ENCODE measurements at regions not wholly inside any gene's neighbourhood (a gene's known extent, or its start where the extent isn't known, plus 50 kb on each side); places are given as distances from the start of the nearest gene placed in this dataset.
A peak's percentile ranks its signal among the peaks of the same experiment; 100 is the strongest.
"Not testable (repeated sequence)": the region's sequence is repeated elsewhere in the genome, so short reads cannot be mapped to it uniquely, and the experiment has no call there.

DNA sequence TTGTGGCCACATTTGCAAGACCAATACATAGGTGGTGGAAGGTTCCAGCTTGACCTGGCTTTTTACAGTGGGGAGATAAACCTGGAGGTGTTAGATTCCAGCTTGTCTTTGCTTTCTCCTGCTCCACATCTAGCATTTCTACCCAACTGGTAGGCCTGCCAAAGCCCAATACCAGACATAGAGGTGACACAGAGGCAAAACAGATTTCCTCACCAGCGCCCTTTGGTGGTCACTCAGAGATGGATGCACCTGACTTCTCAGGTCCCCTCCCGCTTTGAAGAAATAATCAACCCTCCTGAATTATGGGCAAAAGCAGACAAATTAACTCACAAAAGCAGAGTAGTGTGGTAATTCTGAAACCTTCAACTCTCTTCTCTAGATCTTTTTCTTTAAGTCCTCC is 1356.2 kb downstream of the FAM181B start:
- DNase-seq: no peak

DNA sequence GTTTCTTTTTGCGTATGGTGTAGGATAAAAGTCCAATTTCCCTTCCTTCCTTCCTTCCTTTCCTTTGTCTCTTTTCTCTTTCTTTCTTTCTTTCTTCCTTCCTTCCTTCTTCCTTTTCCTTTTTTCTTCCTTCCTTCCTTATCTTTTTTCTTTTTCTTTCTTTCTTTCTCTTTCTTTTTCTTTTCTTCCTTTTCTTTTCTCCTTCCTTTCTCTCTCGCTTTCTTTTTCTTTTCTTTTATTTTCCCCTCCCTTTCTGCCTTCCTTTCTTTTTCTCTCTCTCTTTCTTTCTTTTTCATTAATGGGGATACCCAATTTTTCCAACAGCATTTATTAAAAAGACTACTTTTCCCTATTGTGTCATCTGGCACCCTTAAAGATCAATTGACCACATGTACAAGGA is 1359.7 kb downstream of the FAM181B start:
- DNase-seq: no peak

DNA sequence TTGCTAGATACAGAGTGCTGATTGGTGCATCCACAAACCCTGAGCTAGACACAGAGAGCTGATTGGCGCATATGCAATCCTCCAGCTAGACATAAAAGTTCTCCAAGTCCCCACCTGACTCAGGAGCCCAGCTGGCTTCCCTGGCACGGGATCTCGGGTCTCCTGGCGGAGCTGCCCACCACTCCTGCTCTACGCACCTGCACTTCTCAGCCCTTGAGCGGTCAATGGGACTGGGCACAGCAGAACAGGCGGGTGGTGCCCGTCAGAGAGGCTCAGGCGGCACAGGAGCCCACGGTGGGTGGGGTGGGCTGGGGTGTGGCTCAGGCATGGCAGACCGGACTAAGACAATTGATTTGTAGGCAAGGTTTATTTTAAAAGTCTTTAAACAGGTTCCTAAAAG is 1365.5 kb downstream of the FAM181B start:
- no peak for DNase-seq

DNA sequence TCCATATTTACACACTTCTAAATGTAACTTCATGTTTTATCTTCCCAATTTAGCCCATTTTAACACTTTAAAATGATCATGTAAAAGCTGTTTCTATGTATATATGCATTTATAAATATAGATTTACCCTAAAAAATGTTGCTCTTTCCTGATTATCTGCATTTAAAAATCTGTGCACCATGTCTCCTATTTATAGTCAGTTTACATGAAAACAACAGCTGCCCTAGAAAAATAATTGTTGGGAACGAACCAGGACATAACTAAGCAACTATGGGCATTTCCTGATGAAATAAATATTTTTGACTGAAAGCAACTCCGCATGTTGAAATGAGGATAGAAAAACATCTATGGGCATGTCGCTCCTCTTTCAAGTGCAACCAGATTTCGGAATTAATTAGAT is 1368.2 kb downstream of the FAM181B start:
- DNase-seq: no peak

DNA sequence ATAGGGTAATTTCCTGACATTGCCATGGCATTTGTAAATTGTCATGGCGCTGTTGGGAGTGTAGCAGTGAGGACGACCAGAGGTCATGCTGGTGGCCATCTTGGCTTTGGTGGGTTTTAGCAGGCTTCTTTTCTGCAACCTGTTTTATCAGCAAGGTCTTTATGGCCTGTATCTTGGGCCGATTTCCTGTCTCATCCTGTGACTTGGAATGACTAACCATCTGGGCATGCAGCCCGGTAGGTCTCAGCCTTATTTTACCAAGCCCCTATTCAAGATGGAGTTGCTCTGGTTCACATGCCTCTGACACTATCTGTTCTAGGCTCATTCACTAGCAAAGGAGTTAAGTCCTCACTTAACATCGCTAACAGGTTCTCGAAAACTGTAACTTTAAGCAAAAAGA is 1374.2 kb downstream of the FAM181B start:
- no peak for DNase-seq

DNA sequence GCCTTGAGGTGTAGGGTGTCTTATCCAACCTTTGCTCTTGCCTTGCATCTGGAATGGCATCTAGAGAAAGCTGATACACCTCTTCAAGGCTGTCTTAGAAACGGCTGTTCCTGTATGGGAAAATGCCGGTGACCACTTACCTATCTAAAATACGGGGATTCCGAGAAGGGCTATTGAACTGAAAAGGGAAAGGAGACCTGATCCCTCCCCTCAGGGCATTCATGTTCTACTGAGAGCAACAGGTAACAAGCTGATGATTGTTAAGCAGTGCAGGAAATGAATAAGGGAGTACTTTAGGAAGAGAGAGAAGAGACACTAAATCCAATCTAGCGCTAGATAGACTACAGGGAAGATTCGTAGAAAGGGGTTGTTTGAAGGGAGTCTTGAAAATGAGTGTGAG is 1388.1 kb downstream of the FAM181B start:
- DNase-seq: no peak

DNA sequence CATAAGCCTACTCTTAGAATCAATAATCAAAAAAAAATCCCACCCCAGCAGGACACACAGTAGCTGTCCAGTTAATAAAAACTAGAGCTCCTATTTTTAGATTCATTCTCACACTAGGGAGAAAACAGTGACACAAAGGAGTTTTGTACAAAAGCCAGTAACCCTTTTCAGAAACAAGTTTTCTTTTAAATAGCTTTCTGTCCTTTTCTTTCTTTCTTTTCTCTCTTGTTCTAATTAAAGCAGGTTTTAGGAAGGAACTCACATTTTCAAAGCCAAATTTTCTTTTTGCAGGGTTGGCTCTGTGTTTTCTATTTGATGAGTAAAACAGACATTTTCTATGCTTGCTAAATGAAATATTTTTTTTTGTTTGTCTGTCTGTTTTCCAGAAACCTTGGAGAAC is 1390.7 kb downstream of the FAM181B start:
- no peak for DNase-seq

DNA sequence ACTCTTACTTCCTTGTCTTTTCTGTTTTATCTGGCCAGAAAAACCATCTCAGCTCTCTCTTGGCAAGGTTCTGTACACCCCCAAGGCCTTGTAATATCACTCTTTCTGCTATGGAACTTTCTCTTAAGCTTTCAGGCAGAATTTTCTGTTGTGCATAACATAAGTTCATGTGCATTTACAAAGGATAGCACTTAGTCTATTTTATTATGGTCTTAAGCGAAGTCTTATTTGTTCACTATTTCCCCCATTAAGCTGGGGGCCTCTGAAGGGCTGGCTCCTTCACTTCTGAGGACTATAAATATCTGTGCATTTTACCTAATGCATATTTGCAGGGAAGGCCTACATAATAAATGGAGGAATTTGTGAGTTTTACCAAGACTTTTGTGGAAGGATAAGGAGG is 1393.4 kb downstream of the FAM181B start:
- DNase-seq: no peak

DNA sequence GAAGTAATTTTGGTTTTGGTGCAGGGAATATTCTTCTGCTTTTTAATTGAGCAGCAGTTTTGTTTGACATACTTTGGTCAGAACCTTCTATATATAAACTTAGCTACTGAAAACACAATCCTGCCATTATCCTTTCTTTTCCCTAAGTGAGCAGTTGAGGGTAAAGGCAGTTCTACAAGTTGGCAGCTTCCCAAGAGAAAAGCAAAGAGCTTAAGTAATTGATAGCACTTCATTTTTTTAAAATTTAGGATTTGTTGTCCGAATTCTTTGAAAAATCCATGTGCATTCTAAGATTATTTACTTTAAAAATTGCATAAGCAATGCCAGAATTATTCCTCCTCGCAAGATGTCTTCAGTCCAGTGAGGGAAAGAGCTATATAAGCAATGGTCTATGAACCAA is 1394.1 kb downstream of the FAM181B start:
- no peak for DNase-seq

DNA sequence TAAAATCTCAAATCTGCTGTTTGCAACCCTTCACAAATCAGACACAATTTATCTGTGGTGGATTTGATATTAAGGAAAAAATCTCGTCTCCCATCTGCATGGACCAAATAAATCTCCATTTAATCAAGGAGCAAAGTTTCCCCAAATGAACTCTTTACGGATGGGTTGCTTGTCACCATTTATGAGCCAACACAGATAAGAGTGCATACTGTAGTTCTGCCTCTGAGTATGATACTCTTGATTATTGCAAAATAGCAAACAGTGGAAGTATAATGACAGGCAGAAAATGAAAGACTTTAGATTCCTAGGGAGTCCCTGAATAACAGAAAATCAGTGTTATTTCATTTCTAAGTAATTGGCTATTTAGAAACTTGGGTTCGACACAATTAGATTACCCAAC is 1395.9 kb downstream of the FAM181B start:
- DNase-seq: no peak

DNA sequence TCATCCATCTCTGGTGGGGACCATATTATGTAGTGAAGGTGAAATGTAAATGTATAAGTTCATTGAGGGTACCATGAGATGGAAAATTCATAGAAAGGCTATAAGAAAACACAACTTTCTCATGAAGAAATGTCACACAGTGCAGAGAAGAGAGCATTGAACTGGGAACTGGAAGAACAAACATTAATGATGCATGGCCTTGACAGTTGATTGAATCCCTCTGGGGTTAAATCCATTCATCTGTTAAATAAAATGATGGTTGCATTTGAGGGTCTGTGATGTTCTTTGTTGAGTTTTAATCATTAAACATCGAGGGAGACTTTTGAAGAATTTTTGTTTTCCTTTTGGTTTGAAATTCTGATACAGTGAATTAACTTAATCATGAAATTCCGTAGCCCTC is 1401.4 kb downstream of the FAM181B start:
- DNase-seq: no peak

DNA sequence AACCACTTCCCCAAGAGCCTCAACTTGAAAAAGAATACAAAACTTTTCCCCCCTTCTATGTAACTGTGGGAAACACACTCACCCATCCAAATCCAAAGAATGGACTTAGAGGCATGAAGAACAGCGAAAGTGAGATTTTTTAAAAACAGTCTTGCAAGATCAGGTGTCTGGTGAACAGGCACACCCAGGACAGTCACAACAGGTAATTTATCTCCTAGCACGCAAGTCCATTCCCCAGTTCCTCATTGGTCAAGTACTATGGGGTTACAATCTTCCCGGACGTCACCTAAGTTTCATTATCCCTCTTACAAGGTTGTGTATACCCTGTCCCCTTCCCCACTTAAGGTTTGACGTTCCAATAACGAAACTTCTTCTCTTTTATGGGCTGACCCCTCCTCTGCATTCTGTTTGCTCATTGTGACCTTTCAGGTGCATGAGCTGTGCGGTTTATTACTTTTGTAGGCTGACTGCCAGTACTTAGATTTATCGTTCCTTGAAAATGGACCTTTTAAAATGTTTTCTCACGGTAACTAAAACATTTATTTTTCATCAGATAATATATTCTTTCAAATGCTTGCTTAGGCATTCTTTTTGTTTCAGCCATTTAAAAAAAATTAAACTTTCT is 1401.9 kb downstream of the FAM181B start:
- DNase-seq: no peak

DNA sequence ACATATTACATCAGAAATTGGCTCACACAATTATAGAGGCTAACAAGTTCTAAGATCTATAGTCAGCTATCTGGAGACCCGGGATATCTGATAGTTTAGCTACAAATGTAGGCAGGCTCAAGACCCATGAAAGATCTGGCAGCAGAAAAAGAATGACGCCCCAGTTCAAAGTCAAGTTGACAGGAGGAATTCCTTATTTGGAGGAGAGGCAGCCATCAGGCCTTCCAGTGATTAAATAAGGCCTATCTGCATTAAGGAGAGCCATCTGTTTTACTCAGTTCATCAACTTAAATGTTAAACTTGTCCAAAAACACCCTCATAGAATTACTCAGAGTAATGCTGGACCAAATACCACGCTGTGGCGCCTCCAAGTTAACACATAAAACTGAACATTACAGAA is 1402.6 kb downstream of the FAM181B start:
- DNase-seq: no peak

DNA sequence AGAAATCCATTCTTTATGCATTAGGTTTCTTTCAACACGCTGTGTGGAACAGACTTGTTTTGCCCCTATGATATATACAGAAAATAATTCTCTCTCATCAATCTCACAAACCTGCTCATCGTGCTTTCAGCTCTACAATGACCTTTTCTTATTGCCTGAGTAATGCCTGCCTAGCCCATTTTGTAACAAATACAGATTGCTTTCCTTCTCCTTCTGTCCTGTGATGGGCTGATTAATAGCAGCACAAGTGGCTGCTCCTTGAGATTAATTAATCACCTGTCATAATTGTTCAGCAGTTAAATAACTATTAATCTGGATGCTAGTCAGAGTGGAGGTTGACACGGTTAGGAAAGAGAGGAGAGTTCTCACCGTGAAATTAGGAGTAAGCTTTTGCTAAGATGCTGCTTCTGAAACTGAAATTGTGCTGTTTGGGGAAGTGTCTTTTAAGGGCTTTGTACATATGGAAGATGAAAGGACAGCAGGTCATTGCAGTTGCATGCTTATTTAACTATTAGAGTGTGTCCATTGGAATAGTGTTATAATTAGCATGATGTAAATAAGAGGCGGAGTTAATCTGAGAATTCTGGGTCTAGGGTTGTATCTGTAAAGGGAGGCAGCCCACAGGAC is 1430.5 kb downstream of the FAM181B start:
- no peak for DNase-seq

DNA sequence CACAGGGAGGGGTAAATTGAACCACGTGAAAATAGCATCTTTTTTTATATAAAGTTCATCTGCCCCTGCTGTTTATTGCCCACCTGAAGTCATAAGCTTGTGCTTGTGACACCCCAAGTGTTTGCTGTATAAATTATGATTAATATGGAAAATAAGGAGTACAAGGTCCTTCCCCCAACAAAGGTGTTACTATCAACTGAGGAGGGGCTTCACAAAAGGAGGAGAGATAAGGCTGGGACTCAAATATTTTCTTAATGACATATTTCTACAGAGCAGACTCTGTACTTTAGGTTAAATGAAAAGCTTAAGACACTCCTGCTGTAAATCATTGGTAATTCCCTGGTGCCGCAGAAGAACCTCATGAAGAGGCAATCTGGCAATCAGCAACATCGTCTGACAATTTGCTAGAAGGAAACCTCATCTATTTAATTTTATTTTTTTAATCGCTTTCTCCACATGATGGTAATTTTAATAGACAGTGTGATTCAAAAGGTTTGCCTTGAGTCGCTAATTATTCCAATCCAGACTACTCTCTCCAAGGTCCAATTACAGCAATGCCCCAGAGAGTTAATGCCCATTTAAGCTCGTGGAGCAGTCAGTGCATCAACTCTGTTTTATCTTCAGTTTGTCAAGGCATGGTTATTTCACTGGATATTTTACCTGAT is 1432.4 kb downstream of the FAM181B start:
- no peak for DNase-seq

DNA sequence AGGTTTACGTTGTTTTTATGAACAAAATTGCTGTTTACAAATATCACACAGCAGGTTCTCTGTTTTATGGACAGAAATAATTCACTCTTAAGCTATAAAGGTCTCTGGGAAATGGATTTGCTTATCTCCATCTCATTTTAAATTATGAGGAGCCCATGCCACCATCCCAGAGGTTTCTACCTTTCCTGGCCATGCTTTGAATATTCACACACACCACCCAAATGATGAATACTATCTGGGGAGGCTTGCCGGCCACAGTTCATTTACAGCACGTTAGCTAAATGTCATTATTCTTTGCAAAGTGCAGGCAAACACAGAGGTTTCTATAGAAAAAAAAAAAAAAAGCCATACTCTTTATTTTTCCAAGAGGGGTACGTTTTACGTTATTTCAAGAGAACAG is 1446.7 kb downstream of the FAM181B start:
- DNase-seq: peak; percentile 97 to 100

DNA sequence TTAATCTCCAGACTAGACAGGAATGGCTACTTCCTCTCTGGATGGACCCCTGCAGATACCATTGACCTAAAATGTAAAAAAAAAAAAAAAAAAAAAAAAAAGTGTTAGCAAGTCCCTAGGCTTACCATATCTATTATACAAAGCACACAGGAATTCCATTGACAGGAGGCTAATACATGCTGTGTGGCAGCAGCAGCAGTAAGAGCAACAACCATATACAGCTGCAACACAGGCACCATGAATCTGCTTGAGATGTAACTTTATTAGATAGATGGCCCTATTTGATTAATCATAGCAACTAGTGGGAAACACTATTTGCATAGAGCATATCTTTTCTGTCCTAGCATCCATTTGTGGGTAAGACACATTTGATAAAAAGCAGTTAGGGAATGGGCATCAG is 1447.1 kb downstream of the FAM181B start:
- DNase-seq: peak; percentile 97 to 100

DNA sequence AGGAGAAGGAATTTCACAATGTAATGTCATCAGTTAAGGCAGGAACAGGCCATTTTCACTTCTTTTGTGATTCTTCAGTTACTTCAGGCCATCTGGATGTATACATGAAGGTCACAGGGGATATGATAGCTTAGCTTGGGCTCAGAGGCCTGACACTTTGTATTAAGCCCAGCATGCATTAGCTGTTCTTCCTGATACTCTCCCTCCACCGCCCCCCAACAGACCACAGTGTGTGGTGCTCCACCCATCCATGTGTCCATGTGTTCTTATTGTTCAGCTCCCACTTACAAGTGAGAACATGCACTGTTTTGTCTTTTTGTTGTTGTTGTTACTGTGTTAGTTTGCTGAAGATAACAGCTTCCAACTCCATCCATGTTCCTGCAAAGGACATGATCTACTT is 1453.4 kb downstream of the FAM181B start:
- not testable (repeated sequence) for DNase-seq

DNA sequence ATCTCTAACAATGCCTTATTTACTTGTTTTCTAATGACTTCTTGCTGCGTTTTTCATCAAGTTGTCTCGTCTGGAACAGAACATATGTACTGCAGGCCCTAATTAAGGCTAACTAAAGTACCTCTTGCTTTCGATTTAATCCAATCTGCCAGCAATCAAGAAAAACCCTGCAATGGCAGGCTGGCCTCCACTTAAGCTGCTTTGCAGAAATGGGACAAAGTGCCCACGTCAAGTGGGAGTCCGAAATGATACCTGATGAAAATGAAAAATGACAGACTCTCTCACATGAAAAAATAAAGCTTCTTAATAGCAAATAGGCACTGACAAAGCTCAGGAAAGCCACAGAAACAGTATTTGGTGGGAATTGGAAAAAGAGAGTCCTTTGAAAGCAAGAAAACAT is 1454.7 kb downstream of the FAM181B start:
- no peak for DNase-seq

DNA sequence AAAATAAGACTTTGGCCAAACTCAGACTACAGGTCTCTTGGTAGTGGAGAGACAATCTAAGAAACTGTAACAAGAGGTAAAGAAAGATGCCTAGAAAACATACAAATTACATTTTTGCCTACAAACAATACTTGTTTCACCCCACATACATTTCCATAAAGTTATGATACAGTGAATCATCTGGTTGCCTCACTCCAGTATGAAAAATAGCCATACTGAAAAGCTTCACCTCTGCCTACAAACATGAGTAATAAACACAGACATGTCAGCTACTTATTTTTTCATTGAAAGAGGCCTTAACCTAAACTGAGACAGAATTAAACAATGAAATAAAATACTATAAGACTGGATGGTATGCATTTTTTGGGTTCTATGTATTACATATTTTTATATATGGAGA is 1463.0 kb downstream of the FAM181B start:
- DNase-seq: no peak

DNA sequence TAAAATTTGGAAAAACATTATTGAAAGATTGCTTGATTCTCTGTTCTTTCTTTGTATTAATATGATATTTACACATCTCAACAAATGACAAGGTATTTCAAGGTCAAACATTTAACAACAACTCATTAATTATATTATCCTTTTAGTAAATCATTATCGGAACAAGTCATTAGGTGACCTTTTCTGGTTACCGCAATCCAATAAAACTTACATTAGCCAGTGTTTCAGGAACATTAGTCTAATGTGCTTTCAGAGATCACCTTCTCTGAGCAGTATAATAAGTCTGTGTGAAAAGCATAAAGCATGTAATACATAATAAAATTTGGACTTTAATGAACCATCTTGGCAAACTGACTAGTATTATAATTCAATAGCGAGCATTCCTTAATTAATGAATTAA is 1466.4 kb downstream of the FAM181B start:
- DNase-seq: no peak

DNA sequence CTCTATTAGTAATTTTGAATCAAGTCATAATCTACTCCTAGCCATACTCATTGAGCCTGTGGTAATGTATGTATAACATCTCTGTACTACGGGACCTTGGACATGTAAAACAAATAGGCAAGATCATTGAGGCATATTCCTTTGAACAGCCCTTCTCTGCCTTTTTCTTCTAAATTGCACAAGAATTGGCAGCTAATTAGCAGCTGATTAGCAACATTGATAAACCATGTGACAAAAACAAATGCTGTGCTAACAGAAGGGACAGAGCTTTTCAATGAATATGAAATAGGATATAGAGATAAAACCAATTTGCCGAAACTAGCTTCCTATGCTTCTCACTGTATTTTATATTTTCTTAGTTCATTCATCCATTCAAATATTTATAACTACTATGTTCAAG is 1474.2 kb downstream of the FAM181B start:
- DNase-seq: no peak

DNA sequence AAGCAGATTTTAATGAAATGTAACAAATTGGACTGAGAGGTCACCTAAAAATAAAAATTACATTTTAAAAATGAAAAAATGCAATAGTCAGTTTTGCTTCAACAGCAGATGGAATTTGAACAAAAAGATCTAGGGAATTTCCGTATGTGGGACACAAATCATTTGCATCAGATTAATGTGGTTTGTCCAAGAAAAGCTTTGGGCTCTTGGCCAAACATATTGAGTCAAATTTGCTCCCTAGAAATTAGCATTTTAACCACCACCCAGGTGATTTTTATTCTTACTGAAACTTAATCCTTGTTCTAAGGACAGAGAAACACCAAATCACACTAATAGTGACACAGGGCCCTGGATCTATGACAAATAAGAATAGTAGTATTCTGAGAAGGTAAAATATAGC is 1477.8 kb downstream of the FAM181B start:
- DNase-seq: peak; percentile 94

DNA sequence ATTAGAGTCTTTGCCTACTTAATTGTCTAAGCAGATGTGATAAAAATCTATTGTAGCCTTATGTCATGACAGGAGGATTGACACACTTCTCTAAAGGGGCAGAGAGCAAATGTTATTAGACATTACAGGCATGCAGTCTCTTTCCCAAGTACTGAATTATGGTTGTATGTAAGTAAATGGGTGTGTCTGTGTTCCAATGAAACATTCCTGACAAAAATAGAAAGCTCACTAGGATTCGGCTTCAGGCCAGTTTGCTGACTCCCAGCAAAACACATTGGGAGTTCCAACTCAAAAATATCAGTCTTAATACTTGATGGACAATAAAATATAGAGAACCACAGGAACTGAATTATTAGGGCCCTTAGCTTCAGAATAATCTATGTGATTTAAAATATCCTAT is 1480.4 kb downstream of the FAM181B start:
- no peak for DNase-seq

DNA sequence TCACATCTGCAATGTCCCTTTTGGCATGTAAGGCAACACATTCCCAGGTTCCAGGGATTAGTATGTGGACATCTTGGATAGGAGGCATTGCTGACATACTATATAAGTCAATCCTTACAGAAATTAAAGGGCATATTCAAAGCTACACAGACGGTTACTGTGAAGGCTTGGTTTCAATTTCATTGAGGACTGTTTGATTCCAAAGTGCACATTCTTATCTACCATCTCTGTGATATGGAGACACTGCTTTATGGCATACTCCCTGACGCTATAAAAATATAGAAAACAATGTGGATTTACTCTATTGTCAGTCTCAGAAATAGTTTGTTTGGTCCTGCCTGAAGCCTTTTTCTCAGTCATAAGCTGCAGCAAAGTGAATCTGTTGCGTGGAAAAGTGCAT is 1486.7 kb downstream of the FAM181B start:
- peak; percentile 85 to 87 for DNase-seq

Data from NCI-H526 (cell line).